ENCODE measurements at regions not wholly inside any gene's neighbourhood (a gene's known extent, or its start where the extent isn't known, plus 50 kb on each side); places are given as distances from the start of the nearest gene placed in this dataset.
A peak's percentile ranks its signal among the peaks of the same experiment; 100 is the strongest.

GRCh38 chr15:91498046-91498748 is 355.3 kb upstream of the SLCO3A1 start:
- H3K4me2 ChIP-seq (ENCODE audit: insufficient read depth, low read length) = no peak overlapping the region
- H3K79me2 ChIP-seq (ENCODE audit: control insufficient read depth, insufficient read depth, low read length) = no peaks in the 10 kb centered on the region
- peak; percentile 23 for FAIRE-seq
- no TSS peak for BruUV-seq (replicated peaks)
- no peak overlapping the region for H3K27ac ChIP-seq (ENCODE audit: extremely low read depth, low read depth, low read length)
- H3K4me1 ChIP-seq (replicated peaks in 1 of 2; ENCODE audit: control insufficient read depth in 2 of 2, insufficient read depth in 2 of 2, low read length in 2 of 2) = no peaks in the 10 kb centered on the region
- no peaks in the 10 kb centered on the region for H3K9me3 ChIP-seq (replicated peaks; ENCODE audit: control insufficient read depth, insufficient read depth, low read depth, low read length)
- no peak overlapping the region for H3K4me3 ChIP-seq
- WGBS (ENCODE audit: insufficient coverage, low coverage, missing lambda C conversion rate) = 50% methylated on average over 4 of the region's 4 CpGs
- no peaks in the 10 kb centered on the region for H3K9me1 ChIP-seq (ENCODE audit: control insufficient read depth, insufficient read depth, low read length)
- intact Hi-C loops (cut with micrococcal nuclease) = no loop called here
- TF ChIP-seq, protein P1, sequence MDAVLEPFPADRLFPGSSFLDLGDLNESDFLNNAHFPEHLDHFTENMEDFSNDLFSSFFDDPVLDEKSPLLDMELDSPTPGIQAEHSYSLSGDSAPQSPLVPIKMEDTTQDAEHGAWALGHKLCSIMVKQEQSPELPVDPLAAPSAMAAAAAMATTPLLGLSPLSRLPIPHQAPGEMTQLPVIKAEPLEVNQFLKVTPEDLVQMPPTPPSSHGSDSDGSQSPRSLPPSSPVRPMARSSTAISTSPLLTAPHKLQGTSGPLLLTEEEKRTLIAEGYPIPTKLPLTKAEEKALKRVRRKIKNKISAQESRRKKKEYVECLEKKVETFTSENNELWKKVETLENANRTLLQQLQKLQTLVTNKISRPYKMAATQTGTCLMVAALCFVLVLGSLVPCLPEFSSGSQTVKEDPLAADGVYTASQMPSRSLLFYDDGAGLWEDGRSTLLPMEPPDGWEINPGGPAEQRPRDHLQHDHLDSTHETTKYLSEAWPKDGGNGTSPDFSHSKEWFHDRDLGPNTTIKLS (IDR thresholded peaks at IDR 0.05; ENCODE audit: borderline replicate concordance, low read depth) = no peak
- TF ChIP-seq HNRNPK (IDR thresholded peaks at IDR 0.05; ENCODE audit: low read depth, low read length, poor library complexity, severe bottlenecking) (no peak), KLF16 (IDR thresholded peaks at IDR 0.05) (no peak), MITF (IDR thresholded peaks at IDR 0.05) (no peak), STAT5B (CRISPR knock-in tag; IDR thresholded peaks at IDR 0.05) (no peak), GABPA (tag; conservative IDR thresholded peaks at IDR 0.05; ENCODE audit: low read depth) (no peak)
- ChIA-PET CTCF (ENCODE audit: low intra/inter-chr PET ratio) (no interaction called here), POLR2A (no interaction called here)
- H3K9ac ChIP-seq (ENCODE audit: insufficient read depth in 1 of 2, low read depth in 2 of 2, low read length in 2 of 2) = no peak overlapping the region
- no peak for ATAC-seq
- no peaks in the 10 kb centered on the region for H3K36me3 ChIP-seq (ENCODE audit: control insufficient read depth, insufficient read depth, low read length)
- H2AFZ ChIP-seq (ENCODE audit: low read depth, low read length) = no peak overlapping the region
- in situ Hi-C loops (cut with MboI) = no loop called here
- DNase-seq (ENCODE audit: extremely low read depth in 1 of 4, low spot score in 3 of 4) = no peak
- H3K27me3 ChIP-seq (ENCODE audit: control insufficient read depth in 2 of 2, insufficient read depth in 2 of 2, low read length in 2 of 2) = no peaks in the 10 kb centered on the region
- no peaks in the 10 kb centered on the region for H4K20me1 ChIP-seq (replicated peaks; ENCODE audit: control insufficient read depth, insufficient read depth, low read length)
